GM20000 (cell line): ENCODE measurements at regions not wholly inside any gene's neighbourhood (a gene's known extent, or its start where the extent isn't known, plus 50 kb on each side); places are given as distances from the start of the nearest gene placed in this dataset.

Experiments
- DNase-seq: peaks from one replicate; pipeline ENCODE4 v3.0.0; 2012; ENCODE audit warnings: low spot score
- TF ChIP-seq, protein P1 (sequence below): IDR thresholded peaks from 2 replicates; pipeline ENCODE4 v1.5.1; 2012; ENCODE audit warnings: mild to moderate bottlenecking, control low read depth; ENCODE audit errors: extremely low read depth, missing control alignments

DNA sequence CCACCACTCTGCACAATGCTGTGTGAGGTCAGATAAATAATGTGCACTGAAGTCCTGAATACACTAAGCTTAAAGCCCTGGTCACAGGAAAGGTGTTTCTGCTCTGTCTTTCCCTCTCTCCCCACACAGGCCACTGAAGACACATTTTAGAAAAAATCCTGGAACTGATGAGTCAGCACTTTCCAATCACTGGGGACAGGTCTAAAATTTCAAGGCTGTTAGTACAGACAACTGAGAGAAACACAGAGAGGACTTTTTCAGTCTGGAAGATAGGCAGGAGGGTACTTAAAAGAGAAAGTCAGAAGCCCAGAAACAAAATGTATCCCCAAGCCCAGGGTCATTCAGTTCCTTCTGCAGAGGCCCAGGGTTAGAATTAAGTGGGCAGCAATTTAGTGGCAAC is 333.9 kb upstream of the CCDC196 start:
- TF ChIP-seq, protein P1, sequence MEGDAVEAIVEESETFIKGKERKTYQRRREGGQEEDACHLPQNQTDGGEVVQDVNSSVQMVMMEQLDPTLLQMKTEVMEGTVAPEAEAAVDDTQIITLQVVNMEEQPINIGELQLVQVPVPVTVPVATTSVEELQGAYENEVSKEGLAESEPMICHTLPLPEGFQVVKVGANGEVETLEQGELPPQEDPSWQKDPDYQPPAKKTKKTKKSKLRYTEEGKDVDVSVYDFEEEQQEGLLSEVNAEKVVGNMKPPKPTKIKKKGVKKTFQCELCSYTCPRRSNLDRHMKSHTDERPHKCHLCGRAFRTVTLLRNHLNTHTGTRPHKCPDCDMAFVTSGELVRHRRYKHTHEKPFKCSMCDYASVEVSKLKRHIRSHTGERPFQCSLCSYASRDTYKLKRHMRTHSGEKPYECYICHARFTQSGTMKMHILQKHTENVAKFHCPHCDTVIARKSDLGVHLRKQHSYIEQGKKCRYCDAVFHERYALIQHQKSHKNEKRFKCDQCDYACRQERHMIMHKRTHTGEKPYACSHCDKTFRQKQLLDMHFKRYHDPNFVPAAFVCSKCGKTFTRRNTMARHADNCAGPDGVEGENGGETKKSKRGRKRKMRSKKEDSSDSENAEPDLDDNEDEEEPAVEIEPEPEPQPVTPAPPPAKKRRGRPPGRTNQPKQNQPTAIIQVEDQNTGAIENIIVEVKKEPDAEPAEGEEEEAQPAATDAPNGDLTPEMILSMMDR: no peak
- DNase-seq: no peak

DNA sequence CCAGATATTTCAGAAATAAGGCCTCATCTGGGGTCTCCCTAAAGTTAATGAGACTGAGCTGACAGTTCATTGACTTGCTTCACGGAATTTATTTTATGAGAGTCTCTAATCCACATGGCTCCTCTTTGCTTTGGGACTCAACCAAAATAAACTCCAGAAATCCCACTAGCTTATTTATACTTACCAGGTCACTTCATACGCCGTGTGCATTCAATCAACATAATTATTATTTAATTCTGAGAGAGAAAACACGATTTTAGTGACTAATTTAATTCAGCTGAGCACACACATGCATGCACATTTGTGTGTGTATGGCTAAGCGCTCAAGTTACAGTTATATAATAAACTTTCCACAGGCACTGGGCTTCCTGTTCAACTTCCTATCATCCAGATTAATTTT is 333.4 kb upstream of the CCDC196 start:
- DNase-seq: no peak
- TF ChIP-seq, protein P1: no peak

DNA sequence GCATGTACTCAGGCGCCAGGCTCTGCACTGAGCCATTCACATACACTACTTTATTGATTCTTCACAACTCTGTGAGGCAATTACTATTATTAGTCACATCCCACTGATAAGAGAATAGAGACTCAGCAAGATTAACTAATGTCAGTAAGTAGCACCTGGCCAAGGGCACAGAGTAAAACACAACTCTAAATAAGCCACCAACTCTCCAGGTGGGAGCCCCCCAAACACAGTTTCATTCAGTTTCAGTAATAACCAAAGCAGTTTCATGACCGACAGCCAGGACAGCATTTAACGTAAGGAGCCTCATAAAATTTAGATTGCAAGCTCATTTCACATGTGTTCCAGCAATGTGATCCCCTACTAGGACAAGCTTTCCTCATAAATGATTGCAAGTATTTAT is 323.1 kb upstream of the CCDC196 start:
- TF ChIP-seq, protein P1: no peak
- DNase-seq: no peak

DNA sequence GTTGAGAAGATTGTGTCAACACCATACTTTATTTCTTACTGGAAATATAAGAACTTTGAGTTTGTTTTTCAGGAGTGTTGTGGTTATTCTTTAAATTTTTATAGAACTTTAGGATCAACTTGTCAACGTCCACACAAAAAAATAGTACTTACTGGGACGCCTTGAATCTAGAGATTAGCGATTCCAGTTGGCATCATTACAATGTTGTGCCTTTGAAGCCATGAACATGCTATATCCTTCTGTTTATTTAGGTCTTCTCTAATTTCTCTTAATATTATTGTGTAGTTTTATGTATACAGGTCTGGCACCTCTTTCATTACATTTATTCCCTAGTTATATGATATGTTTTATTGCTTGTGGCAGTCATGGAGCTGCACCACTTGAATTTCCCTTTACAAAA is 320.8 kb upstream of the CCDC196 start:
- no peak for DNase-seq
- TF ChIP-seq, protein P1: no peak

DNA sequence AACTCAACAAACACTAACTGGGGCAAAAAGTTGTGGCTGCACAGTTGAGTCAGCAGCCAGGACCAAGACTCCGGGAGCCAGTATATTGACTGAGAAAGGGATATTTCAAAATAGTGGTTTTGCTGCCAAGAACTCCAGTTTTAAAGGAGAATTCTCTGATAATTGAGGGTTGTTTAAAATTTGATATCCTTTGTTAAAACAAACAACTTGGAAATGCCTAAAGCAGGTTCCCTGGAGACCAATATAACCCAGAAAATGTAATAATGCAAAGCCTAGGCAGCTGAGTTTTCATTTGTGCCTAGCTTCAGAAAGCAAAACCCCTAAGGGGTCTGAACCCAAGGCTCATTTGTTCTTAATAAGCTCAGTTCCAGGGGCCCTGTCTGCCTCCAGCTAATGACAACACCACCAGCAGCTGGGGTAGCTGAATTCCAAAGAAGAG is 311.7 kb upstream of the CCDC196 start:
- no peak for DNase-seq
- TF ChIP-seq, protein P1: no peak

DNA sequence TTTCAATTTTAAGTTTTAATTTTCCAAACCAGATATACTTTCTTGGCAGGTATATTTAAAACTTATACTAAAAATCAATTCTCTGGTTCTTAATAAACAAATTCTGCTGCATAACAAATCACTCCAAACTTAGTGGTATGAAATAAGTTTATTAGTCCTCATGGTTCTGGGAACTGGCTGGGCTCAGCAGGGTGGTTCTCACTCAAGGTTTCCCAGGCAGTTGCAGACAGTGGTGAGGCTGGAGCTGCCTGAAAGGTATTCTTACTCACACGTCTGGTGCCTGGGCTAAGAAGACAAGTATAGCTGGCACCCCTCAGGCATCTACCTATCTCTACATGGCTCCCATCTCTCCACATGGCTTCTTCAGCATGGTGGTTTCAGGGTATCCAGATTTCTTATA is 308.2 kb upstream of the CCDC196 start:
- TF ChIP-seq, protein P1: no peak
- no peak for DNase-seq

DNA sequence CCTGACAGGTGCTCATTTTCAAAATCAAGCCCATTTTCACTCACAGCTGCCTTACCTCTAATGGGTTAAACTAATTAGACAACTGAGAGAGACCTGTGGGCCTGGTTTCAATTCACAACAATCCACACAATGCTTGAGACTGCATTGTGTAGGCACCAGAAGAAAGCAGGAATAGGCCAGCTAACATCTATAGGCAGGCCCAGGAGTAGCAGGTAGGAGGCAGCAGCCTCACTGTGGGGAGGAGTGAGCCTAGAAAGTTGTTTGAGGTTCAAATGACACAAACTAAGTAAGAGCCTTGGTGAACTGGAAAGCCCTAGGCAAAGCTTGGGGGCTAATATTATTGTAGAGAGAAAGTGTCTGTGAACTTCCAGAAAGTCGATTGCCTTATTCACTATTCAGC is 289.5 kb upstream of the CCDC196 start:
- DNase-seq: no peak
- TF ChIP-seq, protein P1: no peak
